Epithelial cell of proximal tubule (primary cell): ENCODE measurements at regions not wholly inside any gene's neighbourhood (a gene's known extent, or its start where the extent isn't known, plus 50 kb on each side); places are given as distances from the start of the nearest gene placed in this dataset.

Experiments used
- DNase-seq: peaks from one replicate; pipeline ENCODE4 v3.0.0-alpha.2; 2011; ENCODE audit warnings: low read depth
- H3K4me3 ChIP-seq: 2 replicates; pipeline ENCODE4 v1.5.1; 2011; ENCODE audit warnings: low read depth, mild to moderate bottlenecking, low read length
- TF ChIP-seq, protein P1 (sequence below): conservative IDR thresholded peaks from 2 replicates; pipeline ENCODE4 v1.5.1; 2012; ENCODE audit warnings: low read depth, mild to moderate bottlenecking, low read length

DNA sequence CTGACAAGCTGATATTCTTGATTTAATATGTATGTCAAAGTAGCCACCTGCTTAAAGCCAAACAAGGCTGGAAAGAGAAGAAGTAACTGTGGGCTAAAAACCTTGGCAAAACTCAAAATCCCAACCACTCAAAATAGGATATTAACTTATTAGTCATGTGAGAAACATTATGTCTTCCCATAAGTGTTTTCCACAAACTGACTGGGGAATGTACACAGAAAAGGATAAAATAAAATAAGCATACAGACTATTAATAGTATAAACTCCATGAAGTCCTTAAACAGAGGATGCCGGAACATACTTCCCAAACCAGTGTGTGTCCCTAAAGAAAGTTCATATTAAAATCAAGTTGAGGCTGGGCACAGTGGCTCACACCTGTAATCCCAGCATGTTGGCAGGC, 263.7 kb upstream of the THBS1 start:
- TF ChIP-seq, protein P1, sequence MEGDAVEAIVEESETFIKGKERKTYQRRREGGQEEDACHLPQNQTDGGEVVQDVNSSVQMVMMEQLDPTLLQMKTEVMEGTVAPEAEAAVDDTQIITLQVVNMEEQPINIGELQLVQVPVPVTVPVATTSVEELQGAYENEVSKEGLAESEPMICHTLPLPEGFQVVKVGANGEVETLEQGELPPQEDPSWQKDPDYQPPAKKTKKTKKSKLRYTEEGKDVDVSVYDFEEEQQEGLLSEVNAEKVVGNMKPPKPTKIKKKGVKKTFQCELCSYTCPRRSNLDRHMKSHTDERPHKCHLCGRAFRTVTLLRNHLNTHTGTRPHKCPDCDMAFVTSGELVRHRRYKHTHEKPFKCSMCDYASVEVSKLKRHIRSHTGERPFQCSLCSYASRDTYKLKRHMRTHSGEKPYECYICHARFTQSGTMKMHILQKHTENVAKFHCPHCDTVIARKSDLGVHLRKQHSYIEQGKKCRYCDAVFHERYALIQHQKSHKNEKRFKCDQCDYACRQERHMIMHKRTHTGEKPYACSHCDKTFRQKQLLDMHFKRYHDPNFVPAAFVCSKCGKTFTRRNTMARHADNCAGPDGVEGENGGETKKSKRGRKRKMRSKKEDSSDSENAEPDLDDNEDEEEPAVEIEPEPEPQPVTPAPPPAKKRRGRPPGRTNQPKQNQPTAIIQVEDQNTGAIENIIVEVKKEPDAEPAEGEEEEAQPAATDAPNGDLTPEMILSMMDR: no peak
- DNase-seq: no peak
- H3K4me3 ChIP-seq: no peak overlapping the region

DNA sequence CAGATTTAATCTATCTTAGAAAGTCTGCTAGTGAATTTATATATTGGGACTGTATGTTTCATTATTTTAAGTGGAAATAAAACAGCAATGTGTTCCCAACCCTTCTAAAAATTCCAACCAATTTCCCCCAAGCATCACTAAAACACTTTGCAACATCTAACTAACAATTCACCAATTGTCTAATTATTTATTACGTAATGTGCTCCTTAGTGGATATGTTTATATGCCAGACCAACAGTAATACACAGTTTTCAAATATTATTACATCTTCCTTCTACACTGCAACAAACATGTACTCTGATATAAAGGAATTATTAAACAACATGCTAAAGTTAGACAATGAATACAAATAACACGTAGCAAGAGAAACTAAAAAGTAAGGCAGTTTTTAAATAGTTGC, 262.6 kb upstream of the THBS1 start:
- no peak for DNase-seq
- no peak overlapping the region for H3K4me3 ChIP-seq
- TF ChIP-seq, protein P1: no peak

DNA sequence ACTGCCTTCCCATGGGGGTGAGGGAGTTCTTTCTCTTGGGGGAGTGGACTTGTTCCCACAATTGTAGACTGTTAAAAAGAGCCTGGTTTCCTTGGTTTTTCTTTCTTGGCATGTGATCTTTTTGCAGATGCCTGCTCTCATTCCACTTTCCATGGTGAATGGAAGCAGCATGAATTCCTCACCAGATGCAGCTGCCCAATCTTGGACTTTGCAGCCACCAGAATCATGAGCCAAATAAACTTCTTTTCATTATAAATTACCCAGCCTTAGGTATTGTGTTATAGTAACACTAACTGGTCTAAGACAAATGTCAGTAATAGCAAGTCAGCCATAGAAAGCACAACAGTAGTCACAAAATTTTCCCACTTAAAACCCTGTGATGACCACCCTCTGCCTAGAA, 260.5 kb upstream of the THBS1 start:
- TF ChIP-seq, protein P1: no peak
- DNase-seq: no peak
- H3K4me3 ChIP-seq: no peak overlapping the region

DNA sequence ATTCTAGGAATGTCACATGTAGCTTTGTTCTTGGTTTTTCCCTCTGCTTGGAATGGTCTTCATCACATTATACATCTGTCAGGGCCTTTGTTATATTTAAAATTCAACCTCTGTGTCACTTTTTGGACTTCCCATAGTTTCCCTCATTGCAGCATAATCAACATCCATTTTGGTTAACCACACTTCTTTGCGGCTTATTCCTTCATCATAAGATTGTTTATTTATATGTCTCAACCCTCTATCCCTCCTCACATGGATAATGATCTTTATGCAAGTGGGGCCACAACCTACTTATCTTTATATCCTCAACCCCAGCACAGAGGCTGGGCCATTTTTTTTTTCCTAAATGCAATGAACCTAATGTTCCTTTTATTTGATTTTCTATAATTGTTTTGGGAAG, 260.0 kb upstream of the THBS1 start:
- no peak overlapping the region for H3K4me3 ChIP-seq
- DNase-seq: no peak
- TF ChIP-seq, protein P1: no peak

DNA sequence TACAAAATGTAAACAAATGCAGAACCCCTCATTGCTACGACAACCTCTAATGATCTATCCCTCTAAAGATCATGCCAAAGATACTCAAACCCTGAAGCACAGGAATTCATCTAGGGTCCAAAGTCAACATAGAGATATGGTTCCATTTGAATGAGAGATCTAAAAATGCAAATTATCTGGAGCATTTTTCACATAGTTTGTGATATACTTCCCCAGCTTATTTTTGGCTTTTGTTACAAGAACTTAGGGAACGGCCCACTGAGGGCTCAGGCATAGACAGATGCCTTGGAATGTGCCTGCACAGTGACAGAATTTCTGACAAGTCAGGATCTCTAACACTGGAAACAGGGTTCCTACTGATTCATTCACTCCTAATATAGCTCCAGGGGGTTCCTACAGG, 258.9 kb upstream of the THBS1 start:
- no peak for DNase-seq
- H3K4me3 ChIP-seq: no peak overlapping the region
- TF ChIP-seq, protein P1: no peak

DNA sequence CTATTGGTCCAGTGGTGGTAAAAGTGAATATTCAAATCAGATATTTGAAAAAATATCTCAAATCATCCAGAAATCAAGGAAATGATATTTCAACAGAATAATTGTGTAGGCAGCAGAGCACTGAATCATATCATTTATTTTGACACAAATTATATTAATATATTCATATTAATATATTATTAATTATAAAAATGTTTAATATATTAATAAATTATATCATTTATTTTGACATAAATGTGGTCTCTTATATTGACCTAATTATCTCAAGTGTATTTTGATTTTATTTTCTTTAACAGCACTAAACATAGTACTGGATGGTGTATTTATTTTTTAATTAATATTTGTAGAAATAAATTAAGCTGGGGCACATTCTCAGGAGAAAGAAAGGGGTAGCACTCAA, 257.7 kb upstream of the THBS1 start:
- no peak for DNase-seq
- TF ChIP-seq, protein P1: no peak
- H3K4me3 ChIP-seq: no peak overlapping the region

DNA sequence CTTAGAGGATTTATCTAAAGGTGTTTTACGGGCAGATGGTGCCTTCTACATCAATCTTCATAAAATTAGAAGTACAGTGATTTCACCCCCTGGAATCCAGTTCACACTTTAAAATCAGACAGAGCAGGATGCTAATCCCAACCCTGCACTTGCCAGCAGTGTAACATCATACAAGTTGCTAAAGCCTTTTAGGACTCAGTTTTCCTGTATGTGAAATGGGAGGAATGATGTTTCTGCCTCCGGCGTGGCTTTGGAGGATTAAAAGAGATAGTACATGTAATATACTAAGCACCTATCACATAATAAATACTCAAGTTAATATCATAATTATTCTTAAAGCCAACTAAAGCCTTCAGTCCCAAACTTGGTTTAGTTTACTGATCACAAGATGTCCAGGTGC, 257.2 kb upstream of the THBS1 start:
- no peak for DNase-seq
- H3K4me3 ChIP-seq: no peak overlapping the region
- TF ChIP-seq, protein P1: no peak
